ENCODE measurements at regions not wholly inside any gene's neighbourhood (a gene's known extent, or its start where the extent isn't known, plus 50 kb on each side); places are given as distances from the start of the nearest gene placed in this dataset.

DNA sequence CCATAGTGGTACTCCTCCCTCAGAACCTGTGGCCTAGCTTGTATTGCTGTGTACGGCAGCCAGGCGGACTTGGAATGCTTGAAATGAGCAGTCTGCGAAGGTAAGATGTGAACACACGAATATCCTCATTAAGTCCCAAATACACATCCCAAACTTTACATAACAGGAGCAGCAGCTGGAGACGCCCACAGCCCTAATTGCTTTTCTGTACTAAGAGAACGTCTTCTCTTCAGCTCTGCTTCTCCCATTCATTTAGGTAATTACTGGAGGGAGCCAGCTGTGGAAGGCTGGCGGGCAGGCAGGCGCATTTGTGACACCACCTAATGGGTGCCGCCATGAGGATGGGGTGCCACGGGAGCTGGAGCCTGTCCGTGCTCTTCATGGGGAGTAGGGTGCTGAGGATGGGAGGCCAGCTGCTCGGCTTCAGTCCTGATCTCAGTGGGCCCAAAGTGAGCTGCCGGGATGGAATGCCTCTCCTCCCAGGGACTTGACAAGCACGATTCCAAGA lies 66.6 kb upstream of the POU3F1 start:
- H3K27ac Mint-ChIP-seq, result no peak overlapping the region
- H3K36me3 Mint-ChIP-seq (ENCODE audit: insufficient read depth), result no peaks in the 10 kb centered on the region
- H3K4me3 Mint-ChIP-seq, result no peak overlapping the region
- H3K27me3 Mint-ChIP-seq, result peaks cover 8 to 41% of the 10 kb centered on the region in 2 donors
- ATAC-seq (replicated peaks) (no peak), DNase-seq (no peak)
- H3K4me1 Mint-ChIP-seq (ENCODE audit: low read depth in 2 of 2), result peaks cover 0 to 2% of the 10 kb centered on the region in 2 donors
- no peaks in the 10 kb centered on the region for H3K9me3 Mint-ChIP-seq

DNA sequence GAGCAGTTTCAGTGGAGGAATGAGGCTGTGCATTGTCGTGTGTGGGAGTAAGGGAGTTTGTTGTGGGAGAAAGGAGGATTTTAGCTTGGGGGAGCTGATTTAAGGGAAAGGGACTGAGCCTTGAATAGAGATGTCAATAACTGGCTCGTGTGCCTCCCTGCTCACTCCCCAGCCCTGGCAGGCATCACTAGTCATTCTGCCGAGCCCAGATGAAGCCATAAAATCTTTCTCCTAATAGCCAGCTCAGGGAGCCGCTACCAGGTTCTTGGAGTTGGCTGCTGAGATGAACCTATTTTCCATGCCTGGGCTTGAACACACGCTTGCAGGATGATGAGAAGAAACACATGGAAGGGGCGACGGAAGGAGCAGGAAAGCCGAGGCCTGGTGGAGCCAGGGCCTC lies 65.0 kb upstream of the POU3F1 start:
- ATAC-seq (replicated peaks) (no peak), DNase-seq (no peak)
- peaks cover 0 to 2% of the 10 kb centered on the region in 2 donors for H3K4me1 Mint-ChIP-seq (ENCODE audit: low read depth in 2 of 2)
- H3K36me3 Mint-ChIP-seq (ENCODE audit: insufficient read depth), result no peaks in the 10 kb centered on the region
- H3K27me3 Mint-ChIP-seq, result peaks cover 16 to 54% of the 10 kb centered on the region in 2 donors
- no peak overlapping the region for H3K27ac Mint-ChIP-seq
- no peak overlapping the region for H3K4me3 Mint-ChIP-seq
- H3K9me3 Mint-ChIP-seq, result no peaks in the 10 kb centered on the region

GRCh38 chr1:38105267-38105666 lies 58.7 kb upstream of the POU3F1 start:
- H3K27me3 Mint-ChIP-seq, result peaks cover 22 to 38% of the 10 kb centered on the region in 2 donors
- no peaks in the 10 kb centered on the region for H3K9me3 Mint-ChIP-seq
- no peaks in the 10 kb centered on the region for H3K36me3 Mint-ChIP-seq (ENCODE audit: insufficient read depth)
- ATAC-seq (replicated peaks), result no peak
- no peaks in the 10 kb centered on the region for H3K4me1 Mint-ChIP-seq (ENCODE audit: low read depth in 2 of 2)
- DNase-seq, result no peak
- no peak overlapping the region for H3K4me3 Mint-ChIP-seq
- H3K27ac Mint-ChIP-seq, result no peak overlapping the region

DNA sequence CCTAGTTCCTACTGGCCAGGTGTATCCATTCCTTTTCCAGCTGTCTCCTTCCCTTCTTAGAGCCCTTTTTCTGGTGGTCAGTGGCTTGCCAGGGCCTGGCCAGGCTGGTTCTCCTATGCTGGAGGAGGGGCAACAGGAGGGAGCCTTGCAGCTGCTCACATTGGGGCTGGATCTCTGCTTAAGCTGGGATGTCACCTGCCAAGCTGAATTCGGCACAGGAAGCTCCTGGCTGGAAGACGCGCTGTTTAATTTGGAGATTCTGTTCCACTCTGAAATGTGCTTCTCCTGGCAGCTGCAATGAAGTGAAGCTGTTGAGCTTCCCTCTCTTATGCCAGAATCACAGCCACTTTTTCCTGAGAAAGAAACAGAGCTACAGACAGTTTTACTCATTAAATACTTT lies 56.0 kb upstream of the POU3F1 start:
- ATAC-seq (replicated peaks) (no peak), DNase-seq (no peak)
- Mint-ChIP-seq H3K9me3 (no peaks in the 10 kb centered on the region), H3K27me3 (peaks cover 18 to 48% of the 10 kb centered on the region in 2 donors), H3K4me1 (ENCODE audit: low read depth in 2 of 2) (no peaks in the 10 kb centered on the region), H3K4me3 (no peak overlapping the region), H3K27ac (no peak overlapping the region), H3K36me3 (ENCODE audit: insufficient read depth) (no peaks in the 10 kb centered on the region)

DNA sequence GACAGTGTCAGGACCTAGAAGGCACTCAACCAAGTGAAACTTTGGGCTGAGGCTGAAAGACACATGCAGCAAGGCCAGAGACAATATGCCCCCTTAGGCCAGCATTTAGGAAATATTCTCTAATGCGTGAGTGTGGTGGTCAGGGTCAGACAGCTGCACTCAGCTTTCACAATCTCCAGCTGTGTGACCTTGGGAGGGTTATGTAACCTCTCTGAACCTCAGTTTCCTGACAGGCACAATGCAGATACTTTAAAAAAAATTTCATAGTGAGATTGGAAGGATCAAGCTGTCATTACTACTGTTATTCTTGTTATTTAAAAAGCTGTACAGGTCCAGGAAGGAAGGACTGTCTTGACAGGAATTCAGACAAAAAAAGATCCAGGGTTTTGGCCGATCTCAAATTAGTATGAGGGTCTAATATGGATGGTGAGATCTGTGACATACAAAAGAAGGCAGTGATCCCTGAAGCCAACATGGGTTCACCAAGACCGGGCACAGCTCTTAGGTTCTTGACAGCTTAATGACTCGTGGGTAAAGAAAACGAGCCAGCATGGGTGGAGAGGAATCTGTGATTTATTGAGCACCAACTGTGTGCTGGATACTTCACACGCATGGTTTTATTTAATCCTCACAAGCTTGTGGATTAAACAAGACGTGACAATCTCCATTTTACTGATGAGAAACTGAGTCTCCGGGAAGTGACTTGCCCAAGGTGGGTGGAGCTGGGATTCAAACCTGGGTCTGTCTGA lies 54.6 kb upstream of the POU3F1 start:
- Mint-ChIP-seq H3K9me3 (no peaks in the 10 kb centered on the region), H3K4me1 (ENCODE audit: low read depth in 2 of 2) (no peaks in the 10 kb centered on the region), H3K4me3 (no peak overlapping the region), H3K27me3 (peaks cover 16 to 40% of the 10 kb centered on the region in 2 donors), H3K27ac (no peak overlapping the region), H3K36me3 (ENCODE audit: insufficient read depth) (no peaks in the 10 kb centered on the region)
- no peak for DNase-seq
- ATAC-seq (replicated peaks), result no peak

DNA sequence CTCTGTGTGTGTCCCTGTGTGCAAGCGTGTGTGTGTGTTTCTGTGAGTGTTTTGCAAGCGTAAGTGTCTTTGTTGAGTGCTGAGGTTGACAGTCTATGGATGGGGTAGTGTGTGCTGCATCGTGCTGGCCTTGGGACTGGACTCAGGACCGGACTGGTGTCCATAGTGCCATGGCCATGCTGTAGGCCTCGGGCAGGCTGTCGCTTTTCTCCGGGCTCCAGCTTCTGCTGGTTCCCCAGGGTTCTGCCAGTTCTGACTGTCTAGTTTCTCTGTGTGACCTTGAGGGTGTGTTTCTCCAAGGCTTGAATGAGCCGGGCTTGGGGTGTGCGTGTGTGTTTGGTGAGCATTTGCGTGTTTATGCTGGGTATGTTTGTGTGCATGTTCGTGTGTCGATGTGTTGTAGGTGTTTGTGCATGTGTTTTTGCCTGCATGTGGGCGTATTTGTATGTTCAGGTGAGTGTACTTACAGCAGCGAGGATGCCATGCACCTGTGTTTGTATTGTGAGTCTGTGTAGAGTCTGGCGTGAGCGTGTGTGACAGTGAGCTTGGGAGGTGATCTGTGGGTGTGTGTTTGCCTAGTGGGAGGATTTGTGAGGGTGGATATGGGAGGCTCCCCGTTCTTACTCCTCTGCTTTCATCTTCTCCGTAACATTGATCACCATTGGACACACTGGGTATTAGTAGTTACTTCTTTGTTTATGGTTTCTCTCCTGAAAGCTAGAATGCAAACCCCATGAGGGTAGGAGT lies 51.7 kb upstream of the POU3F1 start:
- DNase-seq (no peak), ATAC-seq (replicated peaks) (no peak)
- no peak overlapping the region for H3K4me3 Mint-ChIP-seq
- no peaks in the 10 kb centered on the region for H3K36me3 Mint-ChIP-seq (ENCODE audit: insufficient read depth)
- H3K9me3 Mint-ChIP-seq, result no peaks in the 10 kb centered on the region
- H3K27me3 Mint-ChIP-seq, result peaks cover 13 to 40% of the 10 kb centered on the region in 2 donors
- no peaks in the 10 kb centered on the region for H3K4me1 Mint-ChIP-seq (ENCODE audit: low read depth in 2 of 2)
- no peak overlapping the region for H3K27ac Mint-ChIP-seq

GRCh38 chr1:38097284-38097898 lies 50.8 kb upstream of the POU3F1 start:
- no peak for ATAC-seq (replicated peaks)
- no peaks in the 10 kb centered on the region for H3K36me3 Mint-ChIP-seq (ENCODE audit: insufficient read depth)
- H3K9me3 Mint-ChIP-seq, result no peaks in the 10 kb centered on the region
- peaks cover 16 to 45% of the 10 kb centered on the region in 2 donors for H3K27me3 Mint-ChIP-seq
- DNase-seq, result no peak
- H3K4me3 Mint-ChIP-seq, result no peak overlapping the region
- no peak overlapping the region for H3K27ac Mint-ChIP-seq
- H3K4me1 Mint-ChIP-seq (ENCODE audit: low read depth in 2 of 2), result no peaks in the 10 kb centered on the region
